ENCODE measurements at regions not wholly inside any gene's neighbourhood (a gene's known extent, or its start where the extent isn't known, plus 50 kb on each side); places are given as distances from the start of the nearest gene placed in this dataset.
A peak's percentile ranks its signal among the peaks of the same experiment; 100 is the strongest.

- POLR2A ChIA-PET, result no interaction called here
- peak in 1 of 2 experiments; percentile 30 for DNase-seq (ENCODE audit: low read depth in 1 of 2, low spot score in 1 of 2)
These were observed 73.3 kb downstream of the TASL start for GRCh38 chrX:30504309-30504708.

More at GRCh38 chrX:30504309-30504708, 73.3 kb downstream of the TASL start:
- ATAC-seq (no peak), FAIRE-seq (peak; percentile 100)
- CTCF ChIA-PET, result interaction anchor here (0.8 to 8.1 kb wide), 7 partner anchors 9 to 230 kb away, joined by 3 to 59 read pairs (median 4); no protein-coding TSS in a partner anchor
- H3K4me3 ChIP-seq, result no peak overlapping the region
- WGBS (ENCODE audit: missing lambda C conversion rate), result 0% methylated on average over 2 of the region's 2 CpGs
- H3K4me1 ChIP-seq, result no peaks in the 10 kb centered on the region
- no peak overlapping the region for H3K27ac ChIP-seq
- TF ChIP-seq NFE2L2 (conservative IDR thresholded peaks at IDR 0.05; ENCODE audit: low read length) (no peak), NPAS2 (CRISPR knock-in tag; IDR thresholded peaks at IDR 0.05; ENCODE audit: borderline replicate concordance) (no peak), RAD21 (conservative IDR thresholded peaks at IDR 0.05 in 1 of 2, IDR thresholded peaks at IDR 0.05 in 1 of 2) (peak; percentile 71 to 75), BHLHE40 (IDR thresholded peaks at IDR 0.05; ENCODE audit: low read depth, low read length) (no peak), ATOH8 (CRISPR knock-in tag; IDR thresholded peaks at IDR 0.05; ENCODE audit: low read depth) (no peak), CTCF (IDR thresholded peaks at IDR 0.05) (peak; percentile 60), ZFP36 (IDR thresholded peaks at IDR 0.05; ENCODE audit: borderline replicate concordance, partially characterized antibody) (no peak), ZNF302 (CRISPR knock-in tag; IDR thresholded peaks at IDR 0.05) (no peak), ELK1 (IDR thresholded peaks at IDR 0.05; ENCODE audit: low read depth, low read length) (no peak), EHF (CRISPR knock-in tag; IDR thresholded peaks at IDR 0.05) (no peak), TP53 (CRISPR knock-in tag; IDR thresholded peaks at IDR 0.05) (no peak), PBX3 (IDR thresholded peaks at IDR 0.05) (no peak), CHD2 (IDR thresholded peaks at IDR 0.05; ENCODE audit: low read length, partially characterized antibody) (no peak), JUN (IDR thresholded peaks at IDR 0.05) (no peak), RFX5 (IDR thresholded peaks at IDR 0.05) (no peak), ESRRA (IDR thresholded peaks at IDR 0.05; ENCODE audit: borderline replicate concordance, low read length) (no peak), CEBPB (IDR thresholded peaks at IDR 0.05) (no peak), CHD4 (IDR thresholded peaks at IDR 0.05; ENCODE audit: borderline replicate concordance) (no peak), SMC3 (IDR thresholded peaks at IDR 0.05) (peak; percentile 77)
- TF ChIP-seq, protein P1, sequence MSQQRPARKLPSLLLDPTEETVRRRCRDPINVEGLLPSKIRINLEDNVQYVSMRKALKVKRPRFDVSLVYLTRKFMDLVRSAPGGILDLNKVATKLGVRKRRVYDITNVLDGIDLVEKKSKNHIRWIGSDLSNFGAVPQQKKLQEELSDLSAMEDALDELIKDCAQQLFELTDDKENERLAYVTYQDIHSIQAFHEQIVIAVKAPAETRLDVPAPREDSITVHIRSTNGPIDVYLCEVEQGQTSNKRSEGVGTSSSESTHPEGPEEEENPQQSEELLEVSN (IDR thresholded peaks at IDR 0.05; ENCODE audit: borderline replicate concordance, low read depth), result no peak
- TF ChIP-seq, protein P2, sequence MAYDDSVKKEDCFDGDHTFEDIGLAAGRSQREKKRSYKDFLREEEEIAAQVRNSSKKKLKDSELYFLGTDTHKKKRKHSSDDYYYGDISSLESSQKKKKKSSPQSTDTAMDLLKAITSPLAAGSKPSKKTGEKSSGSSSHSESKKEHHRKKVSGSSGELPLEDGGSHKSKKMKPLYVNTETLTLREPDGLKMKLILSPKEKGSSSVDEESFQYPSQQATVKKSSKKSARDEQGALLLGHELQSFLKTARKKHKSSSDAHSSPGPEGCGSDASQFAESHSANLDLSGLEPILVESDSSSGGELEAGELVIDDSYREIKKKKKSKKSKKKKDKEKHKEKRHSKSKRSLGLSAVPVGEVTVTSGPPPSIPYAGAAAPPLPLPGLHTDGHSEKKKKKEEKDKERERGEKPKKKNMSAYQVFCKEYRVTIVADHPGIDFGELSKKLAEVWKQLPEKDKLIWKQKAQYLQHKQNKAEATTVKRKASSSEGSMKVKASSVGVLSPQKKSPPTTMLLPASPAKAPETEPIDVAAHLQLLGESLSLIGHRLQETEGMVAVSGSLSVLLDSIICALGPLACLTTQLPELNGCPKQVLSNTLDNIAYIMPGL (CRISPR knock-in tag; IDR thresholded peaks at IDR 0.05; ENCODE audit: borderline replicate concordance), result no peak
- H3K9me3 ChIP-seq, result no peaks in the 10 kb centered on the region
- no peak overlapping the region for H3K4me2 ChIP-seq

Data from A549 (cell line).